ENCODE measurements at regions not wholly inside any gene's neighbourhood (a gene's known extent, or its start where the extent isn't known, plus 50 kb on each side); places are given as distances from the start of the nearest gene placed in this dataset.

- TF ChIP-seq NANOG (IDR thresholded peaks at IDR 0.05; ENCODE audit: insufficient read depth, low read depth, low read length, poor library complexity, severe bottlenecking) (no peak), CTCF (IDR thresholded peaks at IDR 0.05; ENCODE audit: control extremely low read depth in 1 of 3, insufficient read depth in 1 of 3, low read depth in 1 of 3, low read length in 3 of 3) (no peak), POLR2A (IDR thresholded peaks at IDR 0.05; ENCODE audit: control extremely low read depth in 1 of 2, low read depth in 2 of 2, low read length in 2 of 2) (no peak), SP2 (IDR thresholded peaks at IDR 0.05; ENCODE audit: low read length) (no peak), TAF1 (IDR thresholded peaks at IDR 0.05; ENCODE audit: low read depth, low read length) (no peak), USF2 (IDR thresholded peaks at IDR 0.05; ENCODE audit: low read length) (no peak), FOSL1 (IDR thresholded peaks at IDR 0.05; ENCODE audit: insufficient read depth, low read depth, low read length) (no peak)
Observed at GRCh38 chr10:117748058-117748457, 205.5 kb downstream of the EMX2 start.

All from H1 (cell line).